Transverse colon (tissue), 4 donors: ENCODE measurements at regions not wholly inside any gene's neighbourhood (a gene's known extent, or its start where the extent isn't known, plus 50 kb on each side); places are given as distances from the start of the nearest gene placed in this dataset.

ENCODE experiments used
- DNase-seq: peaks from one replicate; pipeline ENCODE4 v3.0.0-alpha.2; 2019
- H3K27ac ChIP-seq, 4 donors: fragments of 200-600 bp; sonication (generic); 2 replicates each; pipeline ENCODE4 v1.5.1; 2016 to 2018; ENCODE audit warnings: inconsistent platforms in 4 of 4
- H3K27me3 ChIP-seq: fragments of 200-600 bp; sonication (generic); 2 replicates; pipeline ENCODE4 v1.5.1; 2017; ENCODE audit warnings: inconsistent platforms
- H3K36me3 ChIP-seq, 4 donors: fragments of 200-600 bp; sonication (generic); 2 replicates each; pipeline ENCODE4 v1.5.1; 2017 to 2019; ENCODE audit warnings: inconsistent platforms in 4 of 4
- H3K4me1 ChIP-seq, 4 donors: fragments of 200-600 bp; sonication (generic); 2 replicates each; pipeline ENCODE4 v1.5.1; 2017 to 2020; ENCODE audit warnings: inconsistent platforms in 4 of 4
- H3K4me3 ChIP-seq, 4 donors: fragments of 200-600 bp; sonication (generic); 1 replicate in 1 of 4; 2 replicates in 3 of 4; pipeline versions ENCODE4 v1.5.1 to v1.6.1; 2017 to 2019; ENCODE audit warnings: inconsistent platforms in 4 of 4
- H3K9me3 ChIP-seq, 2 donors: fragments of 200-600 bp; sonication (generic); 2 replicates each; pipeline ENCODE4 v1.5.1; 2017 to 2019; ENCODE audit warnings: inconsistent platforms in 2 of 2
- EP300 ChIP-seq: sonication (generic); formaldehyde crosslinking; IDR thresholded peaks from one replicate; pipeline ENCODE4 v1.6.1; 2017; ENCODE audit warnings: antibody characterized with exemption, low read depth
- POLR2A ChIP-seq: fragments of 450-650 bp; IDR thresholded peaks from one replicate; pipeline ENCODE4 v1.6.1; 2016; ENCODE audit warnings: antibody characterized with exemption, mild to moderate bottlenecking, moderate library complexity
- POLR2AphosphoS5 ChIP-seq, 3 donors: sonication (generic); formaldehyde crosslinking; IDR thresholded peaks; one replicate each; pipeline ENCODE4 v1.6.1; 2016; ENCODE audit warnings: antibody characterized with exemption in 3 of 3
- WGBS, 2 donors: methylation state at CpG; one replicate each; pipeline ENCODE4 v1.1.5; 2018; ENCODE audit warnings: low coverage in 1 of 2; 5-methylcytosine and 5-hydroxymethylcytosine counted together
- in situ Hi-C, 4 donors: fragments of 200-750 bp; cut with MboI; loops; one replicate each; pipeline versions ENCODE4 v1.15.0 to v1.15.1; 2017; ENCODE audit warnings: low sequenced_read_pairs in 3 of 4, low pct_ligation_motif_present in 1 of 4, low pct_unique_long_range_greater_than_20kb in 1 of 4
- intact Hi-C: fragments of 100-400 bp; cut with DNase I; formaldehyde crosslinking; loops from one replicate; pipeline ENCODE4 v1.15.1; 2023; ENCODE audit warnings: low total_unique reads
- TF ChIP-seq, protein P1 (sequence below), 5 experiments: fragments of 200-600 bp in 3 of 5; fragments of 450-650 bp in 2 of 5; sonication (generic) in 3 of 5; IDR thresholded peaks; 1 replicate in 2 of 5; 2 replicates in 3 of 5; pipeline ENCODE4 v1.5.1; 2016 to 2017; ENCODE audit warnings: antibody characterized with exemption in 5 of 5, inconsistent platforms in 3 of 5, mild to moderate bottlenecking in 2 of 5, moderate library complexity in 1 of 5

DNA sequence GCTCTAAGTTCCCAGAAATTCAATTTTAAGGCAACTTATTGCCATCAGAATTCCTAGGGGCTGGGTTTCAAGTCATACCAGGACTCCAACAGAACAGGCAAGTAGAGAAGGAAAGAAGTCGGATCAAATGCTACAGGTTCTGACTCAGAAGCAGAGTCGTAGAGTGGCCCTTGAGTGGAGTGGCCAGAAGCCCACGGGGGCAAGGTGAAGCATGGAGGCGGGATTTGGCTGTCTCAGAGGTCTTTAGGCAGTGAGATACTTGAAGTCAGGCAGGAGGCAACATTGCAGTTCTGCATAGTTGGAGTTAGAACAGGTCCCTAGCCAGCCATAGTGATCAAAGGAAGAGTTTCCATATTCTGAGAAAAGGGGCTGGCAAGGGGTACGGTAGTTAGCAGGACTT, 111.6 kb downstream of the NHLRC3 start:
- intact Hi-C loops, result no loop called here
- Histone ChIP-seq H3K27me3 (peaks cover 8% of the 10 kb centered on the region), H3K4me1 (no peaks in the 10 kb centered on the region), H3K9me3 (no peaks in the 10 kb centered on the region), H3K27ac (no peak overlapping the region), H3K4me3 (no peak overlapping the region), H3K36me3 (no peaks in the 10 kb centered on the region)
- in situ Hi-C loops, result loop anchor here (10.0 kb wide), 1 partner anchor 465 kb away; no protein-coding TSS in a partner anchor
- DNase-seq, result no peak
- TF ChIP-seq, protein P1, sequence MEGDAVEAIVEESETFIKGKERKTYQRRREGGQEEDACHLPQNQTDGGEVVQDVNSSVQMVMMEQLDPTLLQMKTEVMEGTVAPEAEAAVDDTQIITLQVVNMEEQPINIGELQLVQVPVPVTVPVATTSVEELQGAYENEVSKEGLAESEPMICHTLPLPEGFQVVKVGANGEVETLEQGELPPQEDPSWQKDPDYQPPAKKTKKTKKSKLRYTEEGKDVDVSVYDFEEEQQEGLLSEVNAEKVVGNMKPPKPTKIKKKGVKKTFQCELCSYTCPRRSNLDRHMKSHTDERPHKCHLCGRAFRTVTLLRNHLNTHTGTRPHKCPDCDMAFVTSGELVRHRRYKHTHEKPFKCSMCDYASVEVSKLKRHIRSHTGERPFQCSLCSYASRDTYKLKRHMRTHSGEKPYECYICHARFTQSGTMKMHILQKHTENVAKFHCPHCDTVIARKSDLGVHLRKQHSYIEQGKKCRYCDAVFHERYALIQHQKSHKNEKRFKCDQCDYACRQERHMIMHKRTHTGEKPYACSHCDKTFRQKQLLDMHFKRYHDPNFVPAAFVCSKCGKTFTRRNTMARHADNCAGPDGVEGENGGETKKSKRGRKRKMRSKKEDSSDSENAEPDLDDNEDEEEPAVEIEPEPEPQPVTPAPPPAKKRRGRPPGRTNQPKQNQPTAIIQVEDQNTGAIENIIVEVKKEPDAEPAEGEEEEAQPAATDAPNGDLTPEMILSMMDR (IDR thresholded peaks at IDR 0.05), result no peak
- no peak for TF ChIP-seq POLR2AphosphoS5 (IDR thresholded peaks at IDR 0.05)
- TF ChIP-seq EP300, result no peak
- no peak for TF ChIP-seq POLR2A
- 83% methylated on average over 4 to 5 of the region's 5 CpGs for WGBS, 2 donors

DNA sequence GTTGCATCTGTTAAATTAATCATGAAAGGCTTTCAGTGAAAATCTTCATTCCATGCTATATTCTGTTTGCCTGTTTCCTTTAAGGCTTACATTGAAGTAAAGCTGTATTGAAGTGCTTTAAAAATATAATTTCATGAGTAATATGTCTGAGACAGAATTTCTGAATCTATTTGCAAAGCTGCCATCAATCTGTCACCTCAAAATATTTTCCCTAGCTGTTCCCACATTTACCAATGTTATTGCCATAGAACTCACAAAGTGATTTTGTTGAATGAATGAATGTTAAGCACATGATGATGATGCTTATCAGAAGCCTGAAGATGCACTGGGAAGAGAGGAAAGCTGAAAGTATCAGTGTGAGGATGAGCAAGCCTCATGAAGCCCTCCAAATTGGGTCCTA, 115.8 kb downstream of the NHLRC3 start:
- no peak overlapping the region for H3K27ac ChIP-seq
- no peaks in the 10 kb centered on the region for H3K36me3 ChIP-seq
- no peak overlapping the region for H3K4me3 ChIP-seq
- TF ChIP-seq, protein P1 (IDR thresholded peaks at IDR 0.05), result no peak
- TF ChIP-seq EP300, result no peak
- TF ChIP-seq POLR2AphosphoS5 (IDR thresholded peaks at IDR 0.05), result no peak
- TF ChIP-seq POLR2A, result no peak
- DNase-seq, result no peak
- no peaks in the 10 kb centered on the region for H3K9me3 ChIP-seq
- no peaks in the 10 kb centered on the region for H3K27me3 ChIP-seq
- H3K4me1 ChIP-seq, result no peaks in the 10 kb centered on the region
- intact Hi-C loops (no loop called here), in situ Hi-C loops (no loop called here)

DNA sequence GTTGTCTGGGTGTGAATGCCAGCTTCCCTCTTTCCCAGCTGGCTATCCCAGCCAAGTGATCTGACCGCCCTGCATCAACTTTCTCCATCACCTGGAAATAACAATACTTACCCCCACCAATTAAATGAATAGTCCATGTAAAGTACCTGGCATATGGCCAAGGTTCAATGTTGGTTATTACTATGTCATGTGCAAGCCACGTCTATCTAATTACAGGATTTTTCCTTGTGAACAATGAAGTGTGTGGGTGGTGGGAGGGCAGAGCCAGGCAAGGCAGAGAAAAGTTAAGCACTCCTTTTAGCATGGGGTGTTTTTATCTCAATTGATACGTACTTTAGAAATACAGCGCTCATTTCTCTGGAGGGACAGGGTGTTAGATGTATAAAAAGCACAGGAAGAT, 121.1 kb downstream of the NHLRC3 start:
- no peak overlapping the region for H3K27ac ChIP-seq
- H3K9me3 ChIP-seq, result no peaks in the 10 kb centered on the region
- DNase-seq, result no peak
- in situ Hi-C loops (no loop called here), intact Hi-C loops (no loop called here)
- 52% methylated on average over 3 to 4 of the region's 4 CpGs for WGBS, 2 donors
- H3K36me3 ChIP-seq, result no peaks in the 10 kb centered on the region
- TF ChIP-seq, protein P1 (IDR thresholded peaks at IDR 0.05), result no peak
- TF ChIP-seq EP300, result no peak
- no peak for TF ChIP-seq POLR2AphosphoS5 (IDR thresholded peaks at IDR 0.05)
- no peak for TF ChIP-seq POLR2A
- no peaks in the 10 kb centered on the region for H3K27me3 ChIP-seq
- no peaks in the 10 kb centered on the region for H3K4me1 ChIP-seq
- no peak overlapping the region for H3K4me3 ChIP-seq

- intact Hi-C loops (no loop called here), in situ Hi-C loops (no loop called here)
- no peaks in the 10 kb centered on the region for H3K36me3 ChIP-seq
- DNase-seq, result no peak
- H3K27ac ChIP-seq, result no peak overlapping the region
- H3K4me1 ChIP-seq, result no peaks in the 10 kb centered on the region
- 74% methylated on average over 1 of the region's 1 CpG; no CpG with 5 or more reads in 1 of the 2 donors for WGBS, 2 donors
- H3K9me3 ChIP-seq, result no peaks in the 10 kb centered on the region
- no peaks in the 10 kb centered on the region for H3K27me3 ChIP-seq
- H3K4me3 ChIP-seq, result no peak overlapping the region
- TF ChIP-seq POLR2A, result no peak
- TF ChIP-seq POLR2AphosphoS5 (IDR thresholded peaks at IDR 0.05), result no peak
- TF ChIP-seq, protein P1 (IDR thresholded peaks at IDR 0.05), result no peak
- no peak for TF ChIP-seq EP300
Measured at GRCh38 chr13:39159846-39160370, 121.7 kb downstream of the NHLRC3 start.
